ENCODE measurements at regions not wholly inside any gene's neighbourhood (a gene's known extent, or its start where the extent isn't known, plus 50 kb on each side); places are given as distances from the start of the nearest gene placed in this dataset.

- no peak for TF ChIP-seq CTCF (IDR thresholded peaks at IDR 0.05; ENCODE audit: insufficient read depth, missing control alignments)
- no peak for FAIRE-seq
- DNase-seq (ENCODE audit: insufficient read length, low spot score) = no peak
Measured at GRCh38 chr2:155431004-155431507, 732.6 kb downstream of the KCNJ3 start.

GRCh38 chr2:155427470-155427869, 729.0 kb downstream of the KCNJ3 start:
- no peak for FAIRE-seq
- TF ChIP-seq CTCF (IDR thresholded peaks at IDR 0.05; ENCODE audit: insufficient read depth, missing control alignments) = no peak
- no peak for DNase-seq (ENCODE audit: insufficient read length, low spot score)

- no peak for TF ChIP-seq CTCF (IDR thresholded peaks at IDR 0.05; ENCODE audit: insufficient read depth, missing control alignments)
- DNase-seq (ENCODE audit: insufficient read length, low spot score) (no peak), FAIRE-seq (no peak)
Measured at GRCh38 chr2:155424518-155424917, 726.0 kb downstream of the KCNJ3 start.

DNA sequence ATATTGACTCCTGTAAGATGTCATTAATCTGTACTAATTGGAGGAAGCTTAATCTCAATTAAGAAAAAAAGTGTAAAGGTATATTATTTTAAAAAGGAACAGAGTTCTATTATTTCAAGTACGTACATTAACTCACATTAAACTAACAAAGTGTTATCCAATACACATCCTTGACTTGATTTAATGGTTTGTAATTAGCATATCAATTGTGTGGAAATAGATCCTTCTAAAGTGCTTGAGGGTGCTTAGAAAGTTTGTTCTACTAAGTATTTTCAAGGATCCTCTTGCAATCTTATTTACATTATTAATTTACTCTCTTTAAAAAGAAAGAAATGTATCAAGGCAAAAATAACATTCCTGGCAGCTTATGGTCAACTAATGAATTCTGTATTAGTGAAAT, 720.3 kb downstream of the KCNJ3 start:
- TF ChIP-seq CTCF (IDR thresholded peaks at IDR 0.05; ENCODE audit: insufficient read depth, missing control alignments) = no peak
- DNase-seq (ENCODE audit: insufficient read length, low spot score) (no peak), FAIRE-seq (no peak)

- FAIRE-seq = no peak
- no peak for TF ChIP-seq CTCF (IDR thresholded peaks at IDR 0.05; ENCODE audit: insufficient read depth, missing control alignments)
- DNase-seq (ENCODE audit: insufficient read length, low spot score) = no peak
Measured at GRCh38 chr2:155412598-155412997, 714.1 kb downstream of the KCNJ3 start.

DNA sequence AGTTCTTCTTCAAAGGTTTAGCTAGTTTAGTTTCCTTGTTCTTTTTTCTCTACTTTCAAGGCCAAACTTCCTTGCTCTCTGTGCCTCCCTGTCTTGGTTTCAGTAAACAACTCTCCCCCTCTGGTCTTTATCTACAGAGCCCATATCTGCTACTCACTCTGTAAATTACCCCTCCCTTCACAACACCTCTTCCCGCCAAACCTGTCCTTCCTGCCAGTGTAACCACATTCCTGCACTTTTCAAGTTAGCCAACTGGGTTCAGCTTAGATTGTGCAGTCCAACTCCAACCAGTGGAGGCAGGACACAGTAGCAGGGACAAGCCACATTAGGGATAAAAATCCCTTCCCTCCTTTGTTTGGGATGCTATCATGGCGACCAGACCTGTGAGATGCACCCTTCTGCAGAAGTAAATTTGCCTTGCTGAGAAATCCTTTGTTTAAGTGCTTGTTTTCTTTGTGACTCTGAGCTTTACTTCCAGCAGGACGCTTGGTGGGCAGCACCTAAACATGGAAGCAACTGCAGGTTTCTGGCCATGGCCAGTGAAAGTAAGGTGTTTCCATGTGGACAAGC, 706.0 kb downstream of the KCNJ3 start:
- TF ChIP-seq CTCF (IDR thresholded peaks at IDR 0.05; ENCODE audit: insufficient read depth, missing control alignments) = no peak
- FAIRE-seq = no peak
- DNase-seq (ENCODE audit: insufficient read length, low spot score) = no peak

DNA sequence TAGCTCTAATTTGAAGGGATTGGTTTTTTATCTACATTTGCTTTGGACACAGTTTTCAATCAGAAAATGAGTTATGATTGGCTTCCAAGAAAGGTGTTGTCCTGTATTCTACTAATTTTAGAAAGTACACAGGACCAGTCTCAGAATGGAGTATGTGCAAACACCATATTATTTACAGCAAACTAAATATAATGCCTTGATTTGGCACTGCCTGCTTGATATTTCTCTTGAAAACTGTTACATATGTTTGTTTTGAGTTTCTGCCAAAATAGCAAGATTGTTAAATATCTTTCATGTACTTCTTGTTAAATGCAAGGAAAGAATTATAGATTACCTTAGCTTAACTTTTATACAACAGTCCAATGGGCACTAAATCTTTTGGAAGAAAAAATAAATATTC, 694.9 kb downstream of the KCNJ3 start:
- TF ChIP-seq CTCF (IDR thresholded peaks at IDR 0.05; ENCODE audit: insufficient read depth, missing control alignments) = no peak
- DNase-seq (ENCODE audit: insufficient read length, low spot score) (no peak), FAIRE-seq (no peak)

All from D721Med (cell line).